ENCODE measurements at regions not wholly inside any gene's neighbourhood (a gene's known extent, or its start where the extent isn't known, plus 50 kb on each side); places are given as distances from the start of the nearest gene placed in this dataset.
"Not testable (repeated sequence)": the region's sequence is repeated elsewhere in the genome, so short reads cannot be mapped to it uniquely, and the experiment has no call there.

DNA sequence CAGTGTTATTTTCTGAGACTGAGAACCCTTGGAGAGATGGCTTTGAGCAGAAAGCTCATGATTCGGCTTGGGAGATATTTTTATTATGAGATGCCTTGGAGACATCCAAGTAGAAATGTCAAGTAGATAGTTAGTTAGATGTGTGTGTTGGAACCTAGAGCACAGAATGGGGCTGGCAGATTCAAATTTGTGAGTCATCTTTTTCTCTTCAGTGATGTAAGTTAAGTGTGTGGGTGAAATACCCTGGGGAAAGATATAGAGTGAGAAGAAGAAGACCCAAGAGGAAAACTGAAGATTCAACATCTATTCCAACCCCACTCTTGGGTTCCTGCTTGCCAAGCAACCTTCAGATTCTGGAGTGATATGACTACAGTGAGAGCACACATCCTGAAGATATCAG lies 580.8 kb upstream of the AMOT start:
- DNase-seq, result no peak
- ATAC-seq (ENCODE audit: low read depth in 2 of 2), result no peak

DNA sequence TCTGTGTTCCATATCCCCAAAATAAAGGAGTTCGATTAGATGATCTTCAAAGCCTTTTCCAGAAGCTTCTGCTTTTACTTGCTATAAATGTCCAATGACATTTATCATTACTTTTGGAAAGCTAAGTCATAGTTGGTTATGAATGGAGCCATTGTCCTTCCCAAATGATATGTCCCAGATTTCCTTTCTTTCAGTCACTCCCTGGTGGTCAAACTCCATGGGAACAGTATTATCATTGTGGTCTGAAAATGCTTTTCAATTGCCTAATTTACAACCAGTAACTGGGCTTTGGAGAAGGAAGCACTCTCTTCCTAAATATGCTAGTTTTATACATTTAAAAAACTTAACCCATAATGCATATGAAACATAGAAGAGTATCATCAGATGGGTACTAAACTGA lies 571.5 kb upstream of the AMOT start:
- no peak for DNase-seq
- H3K4me3 Mint-ChIP-seq, result no peak overlapping the region
- H3K36me3 Mint-ChIP-seq, result no peaks in the 10 kb centered on the region
- peaks cover 0 to 4% (median 0%) of the 10 kb centered on the region in 7 donors for H3K9me3 Mint-ChIP-seq
- no peaks in the 10 kb centered on the region for H3K27me3 Mint-ChIP-seq
- H3K4me1 Mint-ChIP-seq, result no peaks in the 10 kb centered on the region
- no peak overlapping the region for H3K27ac Mint-ChIP-seq
- ATAC-seq (ENCODE audit: low read depth in 2 of 2), result no peak

More for the DNA sequence above, 580.8 kb upstream of the AMOT start:
- H3K9me3 Mint-ChIP-seq, result peaks cover 0 to 14% (median 4%) of the 10 kb centered on the region in 7 donors
- peak overlapping the region in 1 of 6 donors; percentile 58 for H3K27ac Mint-ChIP-seq
- peaks cover 0 to 2% (median 0%) of the 10 kb centered on the region in 3 donors for H3K4me1 Mint-ChIP-seq
- no peaks in the 10 kb centered on the region for H3K27me3 Mint-ChIP-seq
- H3K4me3 Mint-ChIP-seq, result no peak overlapping the region
- H3K36me3 Mint-ChIP-seq, result no peaks in the 10 kb centered on the region

DNA sequence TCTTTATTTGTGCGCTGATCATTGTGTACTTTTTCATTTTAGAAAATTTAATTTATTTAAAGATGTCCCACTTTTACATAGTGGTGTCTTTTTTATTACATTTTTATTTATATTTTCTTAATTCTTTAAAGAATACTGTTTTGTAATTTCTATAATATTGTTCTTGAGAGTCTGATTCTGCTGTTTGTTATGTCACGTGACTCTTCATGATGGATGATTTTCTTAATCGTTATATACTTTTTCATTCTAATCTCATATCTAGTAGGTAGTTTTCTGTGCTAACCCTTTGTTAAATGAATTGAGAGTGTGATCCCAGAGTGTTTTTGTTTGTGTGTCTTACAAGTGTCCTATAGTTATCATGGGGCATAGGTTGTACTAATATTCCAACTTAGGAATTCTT lies 568.2 kb upstream of the AMOT start:
- Mint-ChIP-seq H3K27ac (no peak overlapping the region), H3K36me3 (no peaks in the 10 kb centered on the region), H3K27me3 (no peaks in the 10 kb centered on the region), H3K4me1 (no peaks in the 10 kb centered on the region), H3K9me3 (peaks cover 0 to 4% (median 0%) of the 10 kb centered on the region in 7 donors), H3K4me3 (no peak overlapping the region)
- no peak for ATAC-seq (ENCODE audit: low read depth in 2 of 2)
- no peak for DNase-seq

DNA sequence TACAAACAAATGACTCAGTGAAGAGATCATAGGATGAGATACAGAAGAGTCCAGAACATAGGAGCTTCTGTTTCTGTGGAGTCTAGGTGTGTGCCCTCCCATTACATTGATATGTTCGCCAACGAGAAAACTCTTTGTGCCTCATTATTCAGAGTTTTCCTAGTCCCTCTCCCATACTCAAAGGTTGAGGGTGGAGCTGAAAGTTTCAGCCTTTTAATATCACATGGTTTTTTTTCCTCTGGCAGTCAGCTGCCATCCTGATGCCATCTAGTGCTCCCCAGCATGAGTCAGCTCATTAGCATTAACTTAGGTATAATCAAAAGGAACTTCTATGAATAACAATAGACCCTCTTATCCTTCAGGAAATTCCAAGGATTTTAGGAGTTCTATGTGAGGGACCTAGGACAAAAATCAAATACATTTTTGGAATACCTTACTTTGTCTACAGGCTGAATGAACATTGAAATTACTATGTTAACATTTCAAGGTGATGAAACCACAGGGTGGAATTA lies 559.6 kb upstream of the AMOT start:
- no peaks in the 10 kb centered on the region for H3K27me3 Mint-ChIP-seq
- H3K4me1 Mint-ChIP-seq, result no peaks in the 10 kb centered on the region
- ATAC-seq (ENCODE audit: low read depth in 2 of 2) (no peak), DNase-seq (no peak)
- H3K36me3 Mint-ChIP-seq, result no peaks in the 10 kb centered on the region
- H3K27ac Mint-ChIP-seq, result no peak overlapping the region
- H3K9me3 Mint-ChIP-seq, result peaks cover 0 to 7% (median 0%) of the 10 kb centered on the region in 7 donors
- no peak overlapping the region for H3K4me3 Mint-ChIP-seq

DNA sequence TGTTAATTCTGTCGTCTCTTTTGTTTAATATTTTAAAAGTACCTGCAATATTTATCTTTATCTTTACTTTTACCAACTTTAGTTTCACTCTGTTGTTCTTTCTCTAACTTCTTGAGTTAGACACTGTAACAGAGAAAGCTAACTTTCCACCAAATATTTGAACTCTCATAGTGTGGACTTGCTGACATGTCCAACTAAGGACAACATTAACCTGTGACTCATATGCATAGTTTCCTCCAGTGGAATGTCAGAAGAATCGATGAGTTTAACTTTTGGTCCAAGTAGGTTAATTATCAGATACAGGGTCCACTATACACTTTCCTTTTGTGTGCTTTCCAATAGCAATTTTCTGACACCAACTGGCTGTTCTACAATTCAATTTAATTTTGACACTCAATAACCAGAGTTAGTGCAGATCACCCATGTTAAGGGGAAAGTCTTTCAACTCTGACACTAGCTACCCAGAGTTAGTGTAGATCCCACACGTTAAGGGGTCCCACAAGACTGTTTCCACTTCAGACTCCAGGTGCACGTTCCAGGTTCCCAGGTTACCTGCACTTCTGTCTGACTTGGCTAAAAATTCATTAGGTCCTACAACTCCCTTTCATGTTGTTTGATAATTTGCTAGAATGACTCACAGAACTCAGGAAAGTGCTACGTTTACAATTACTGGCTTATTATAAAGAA lies 559.0 kb upstream of the AMOT start:
- no peak overlapping the region for H3K4me3 Mint-ChIP-seq
- ATAC-seq (ENCODE audit: low read depth in 2 of 2) (no peak), DNase-seq (no peak)
- H3K36me3 Mint-ChIP-seq, result no peaks in the 10 kb centered on the region
- no peaks in the 10 kb centered on the region for H3K4me1 Mint-ChIP-seq
- peaks cover 0 to 7% (median 0%) of the 10 kb centered on the region in 7 donors for H3K9me3 Mint-ChIP-seq
- peak overlapping the region in 1 of 6 donors; percentile 74 for H3K27ac Mint-ChIP-seq
- no peaks in the 10 kb centered on the region for H3K27me3 Mint-ChIP-seq

DNA sequence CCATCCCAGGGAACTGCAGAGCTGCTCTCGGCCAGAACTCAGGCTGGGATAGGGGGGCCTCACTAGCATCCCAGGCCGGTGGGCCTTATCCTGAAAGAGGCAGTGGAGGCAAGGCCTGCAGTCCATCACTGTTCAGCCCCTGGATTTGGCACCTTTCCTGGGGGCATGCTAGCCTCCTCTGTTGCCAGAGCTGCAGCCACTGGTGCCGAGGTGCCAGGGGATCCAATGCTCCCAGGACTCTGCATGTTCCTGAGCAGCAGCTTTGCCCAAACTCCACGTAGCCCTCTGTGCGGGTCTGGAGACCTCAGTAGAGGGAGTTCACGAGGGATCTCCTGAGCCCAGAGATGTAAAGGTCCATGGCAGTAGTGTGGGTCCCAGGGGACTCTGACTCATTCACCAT lies 551.7 kb upstream of the AMOT start:
- Mint-ChIP-seq H3K27me3 (no peaks in the 10 kb centered on the region), H3K4me1 (no peaks in the 10 kb centered on the region), H3K9me3 (peaks cover 0 to 8% (median 0%) of the 10 kb centered on the region in 7 donors), H3K36me3 (no peaks in the 10 kb centered on the region), H3K27ac (no peak overlapping the region), H3K4me3 (no peak overlapping the region)
- DNase-seq, result no peak
- ATAC-seq (ENCODE audit: low read depth in 2 of 2), result no peak

DNA sequence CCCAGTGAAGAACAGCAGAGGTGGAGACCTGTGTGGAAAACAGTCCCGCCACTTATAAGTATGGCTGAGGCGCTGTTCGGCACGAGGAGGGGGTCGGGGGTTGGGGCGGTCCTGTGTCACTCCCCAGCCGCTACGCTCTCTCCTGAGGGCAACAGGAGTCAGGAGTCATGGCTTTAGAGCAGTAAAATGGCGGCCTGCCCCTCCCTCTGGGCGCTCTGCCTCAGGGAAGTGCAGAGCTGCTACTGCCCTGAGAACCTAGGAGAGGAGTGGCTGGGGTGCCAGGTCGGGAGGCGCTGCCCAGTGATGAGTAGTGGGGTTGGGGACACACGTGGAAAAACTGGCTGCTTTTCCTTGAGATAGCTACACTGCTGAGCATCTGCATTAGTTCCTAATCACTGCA lies 551.2 kb upstream of the AMOT start:
- Mint-ChIP-seq H3K4me3 (no peak overlapping the region), H3K36me3 (no peaks in the 10 kb centered on the region), H3K9me3 (peaks cover 0 to 8% (median 0%) of the 10 kb centered on the region in 7 donors), H3K27me3 (no peaks in the 10 kb centered on the region), H3K4me1 (no peaks in the 10 kb centered on the region), H3K27ac (no peak overlapping the region)
- DNase-seq (no peak), ATAC-seq (ENCODE audit: low read depth in 2 of 2) (no peak)

DNA sequence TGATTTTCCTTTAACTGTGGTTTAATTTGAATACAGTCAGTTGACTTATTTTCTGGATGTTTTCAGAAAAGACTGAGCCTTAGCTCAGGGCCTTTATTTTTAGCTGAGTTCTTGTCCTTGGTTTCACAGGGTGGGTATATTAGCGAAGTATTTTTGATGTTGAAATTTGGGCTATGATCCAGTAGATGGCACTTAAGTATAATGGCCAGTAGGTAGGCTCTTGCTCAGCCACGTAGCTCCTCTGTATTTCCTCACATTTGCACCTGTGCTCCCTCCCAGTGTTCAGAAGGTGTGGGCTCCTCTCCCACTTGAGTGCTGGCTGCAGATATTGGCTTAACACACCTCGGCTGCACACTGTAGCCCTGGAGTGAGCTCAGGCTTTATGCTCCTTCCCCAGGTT lies 549.9 kb upstream of the AMOT start:
- H3K9me3 Mint-ChIP-seq, result peaks cover 0 to 8% (median 0%) of the 10 kb centered on the region in 7 donors
- no peak for DNase-seq
- no peak overlapping the region for H3K27ac Mint-ChIP-seq
- H3K36me3 Mint-ChIP-seq, result no peaks in the 10 kb centered on the region
- no peaks in the 10 kb centered on the region for H3K27me3 Mint-ChIP-seq
- ATAC-seq (ENCODE audit: low read depth in 2 of 2), result no peak
- H3K4me3 Mint-ChIP-seq, result no peak overlapping the region
- H3K4me1 Mint-ChIP-seq, result no peaks in the 10 kb centered on the region

DNA sequence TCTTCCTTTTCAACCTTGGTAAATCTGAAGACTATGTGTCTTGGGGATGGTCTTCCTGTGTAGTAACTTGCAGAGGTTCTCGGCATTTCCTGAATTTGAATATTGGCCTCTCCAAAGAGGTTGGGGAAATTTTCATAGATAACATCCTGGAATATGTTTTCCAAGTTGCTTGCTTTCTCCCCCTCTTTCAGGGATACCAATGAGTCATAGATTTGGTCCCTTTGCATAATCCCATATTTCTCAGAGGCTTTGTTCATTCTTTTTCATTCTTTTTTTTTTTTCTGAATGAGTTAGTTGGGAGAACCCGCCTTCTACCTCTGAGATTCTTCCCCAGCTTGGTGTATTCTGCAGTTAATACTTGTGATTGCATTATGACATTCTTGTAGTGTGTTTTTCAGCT lies 549.2 kb upstream of the AMOT start:
- Mint-ChIP-seq H3K4me1 (no peaks in the 10 kb centered on the region), H3K27me3 (no peaks in the 10 kb centered on the region), H3K9me3 (peaks cover 0 to 8% (median 2%) of the 10 kb centered on the region in 7 donors)

DNA sequence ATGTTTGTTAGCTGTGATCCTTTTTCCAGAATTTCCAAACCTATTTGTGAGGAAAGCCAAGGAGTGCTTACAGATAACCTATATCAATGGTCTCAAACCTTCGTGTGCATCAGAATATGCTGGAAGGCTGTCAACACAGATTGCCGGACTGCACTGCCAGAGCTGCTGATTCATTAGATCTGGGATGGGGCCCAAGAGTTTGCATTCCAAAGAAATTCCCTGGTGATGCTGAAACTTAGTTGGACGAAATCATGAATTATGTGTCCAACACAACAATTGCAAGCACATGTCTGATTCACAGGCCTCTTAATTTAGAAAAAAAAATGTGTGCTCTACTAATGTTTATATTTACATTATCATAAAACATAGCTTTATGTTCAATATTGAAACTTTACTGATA lies 544.0 kb upstream of the AMOT start:
- no peak for ATAC-seq (ENCODE audit: low read depth in 2 of 2)
- no peak for DNase-seq
- H3K36me3 Mint-ChIP-seq, result peaks cover 0 to 4% of the 10 kb centered on the region in 2 donors
- no peak overlapping the region for H3K4me3 Mint-ChIP-seq
- H3K27me3 Mint-ChIP-seq, result no peaks in the 10 kb centered on the region
- no peak overlapping the region for H3K27ac Mint-ChIP-seq
- no peaks in the 10 kb centered on the region for H3K4me1 Mint-ChIP-seq
- H3K9me3 Mint-ChIP-seq, result peaks cover 0 to 16% (median 5%) of the 10 kb centered on the region in 7 donors

More for the DNA sequence above, 549.2 kb upstream of the AMOT start:
- DNase-seq, result no peak
- no peak for ATAC-seq (ENCODE audit: low read depth in 2 of 2)
- no peaks in the 10 kb centered on the region for H3K36me3 Mint-ChIP-seq
- H3K27ac Mint-ChIP-seq, result no peak overlapping the region
- H3K4me3 Mint-ChIP-seq, result no peak overlapping the region

DNA sequence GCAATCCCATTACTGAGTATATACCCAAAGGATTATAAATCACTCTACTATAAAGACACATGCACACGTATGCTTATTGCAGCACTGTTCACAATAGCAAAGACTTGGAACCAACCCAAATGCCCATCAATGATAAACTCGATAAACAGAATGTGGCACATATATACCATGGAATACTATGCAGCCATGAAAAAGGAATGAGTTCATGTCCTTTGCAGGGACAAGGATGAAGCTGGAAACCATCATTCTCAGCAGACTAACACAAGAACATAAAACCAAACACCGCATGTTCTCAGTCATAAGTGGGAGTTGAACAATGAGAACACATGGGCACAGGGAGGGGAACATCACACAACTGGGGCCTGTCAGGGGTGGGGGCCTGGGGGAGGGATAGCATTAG lies 532.8 kb upstream of the AMOT start:
- not testable (repeated sequence) for H3K27ac Mint-ChIP-seq; H3K4me1 Mint-ChIP-seq; DNase-seq; H3K27me3 Mint-ChIP-seq; H3K4me3 Mint-ChIP-seq; ATAC-seq (ENCODE audit: low read depth in 2 of 2); H3K36me3 Mint-ChIP-seq
- H3K9me3 Mint-ChIP-seq, result peaks cover 0 to 30% (median 3%) of the 10 kb centered on the region in 7 donors

DNA sequence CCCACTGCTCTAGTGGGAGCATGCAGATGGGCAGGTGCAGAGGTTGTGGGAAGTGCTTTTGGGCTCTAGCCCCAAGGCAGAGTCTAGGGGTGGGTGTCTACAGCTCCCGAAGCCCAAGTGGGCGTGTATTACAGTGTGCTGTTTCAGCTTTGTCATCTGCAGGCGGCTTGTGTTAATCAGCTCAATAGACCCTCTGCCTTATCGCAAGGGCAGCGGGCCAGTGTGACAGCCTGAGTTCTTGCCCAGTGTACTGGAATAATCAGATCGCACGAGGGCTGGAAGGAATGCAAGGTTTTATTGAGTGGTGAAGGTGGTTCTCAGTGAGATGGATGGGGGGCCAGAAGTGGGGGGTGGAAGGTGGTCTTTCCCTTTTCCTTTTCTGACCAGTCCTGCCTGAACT lies 529.4 kb upstream of the AMOT start:
- H3K27me3 Mint-ChIP-seq, result peaks cover 0 to 5% (median 0%) of the 10 kb centered on the region in 3 donors
- DNase-seq (no peak), ATAC-seq (ENCODE audit: low read depth in 2 of 2) (no peak)
- H3K9me3 Mint-ChIP-seq, result peaks cover 0 to 11% (median 2%) of the 10 kb centered on the region in 7 donors
- no peaks in the 10 kb centered on the region for H3K4me1 Mint-ChIP-seq
- H3K27ac Mint-ChIP-seq, result no peak overlapping the region
- H3K36me3 Mint-ChIP-seq, result no peaks in the 10 kb centered on the region
- no peak overlapping the region for H3K4me3 Mint-ChIP-seq

DNA sequence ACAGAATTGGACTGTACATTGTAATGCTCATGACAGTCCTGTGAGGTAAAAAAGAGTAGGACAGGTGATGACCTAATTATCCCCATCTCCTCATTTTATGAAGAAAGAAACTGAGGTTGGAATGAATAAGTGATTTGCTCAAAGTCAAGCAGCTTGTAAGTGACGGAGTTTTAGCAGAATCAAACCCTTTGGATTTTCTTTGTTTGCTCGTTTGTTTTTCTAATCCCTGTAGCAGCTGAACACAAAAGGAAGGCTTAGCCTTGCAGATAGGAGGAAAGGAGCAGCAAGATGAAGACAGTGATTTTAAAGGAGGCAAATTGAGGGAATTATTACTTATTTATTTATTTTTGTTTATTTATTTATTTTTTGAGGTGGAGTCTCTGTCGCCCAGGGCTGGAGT lies 528.4 kb upstream of the AMOT start:
- Mint-ChIP-seq H3K9me3 (peaks cover 0 to 15% (median 5%) of the 10 kb centered on the region in 7 donors), H3K36me3 (peaks cover 0 to 3% of the 10 kb centered on the region in 2 donors), H3K27ac (no peak overlapping the region), H3K4me3 (no peak overlapping the region), H3K27me3 (peaks cover 0 to 5% (median 0%) of the 10 kb centered on the region in 3 donors), H3K4me1 (no peaks in the 10 kb centered on the region)
- ATAC-seq (ENCODE audit: low read depth in 2 of 2) (no peak), DNase-seq (no peak)

DNA sequence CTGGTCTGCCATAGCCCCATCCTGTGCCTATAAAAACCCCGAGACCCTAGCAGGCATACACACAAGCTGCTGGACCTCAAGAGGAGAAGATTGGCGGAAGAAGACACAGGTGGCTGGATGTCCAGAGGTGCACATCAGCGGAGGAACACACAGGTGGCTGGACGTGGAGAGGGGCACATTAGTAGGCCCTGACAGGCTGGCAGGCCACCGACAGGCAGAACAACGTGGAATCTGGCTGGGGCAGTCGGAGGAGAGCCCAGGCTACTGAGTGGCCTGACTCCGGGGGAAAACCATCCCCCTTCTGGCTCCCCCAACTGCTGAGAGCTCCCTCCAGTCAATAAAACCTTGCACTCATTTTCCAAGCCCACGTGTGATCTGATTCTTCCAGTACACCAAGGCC lies 512.5 kb upstream of the AMOT start:
- DNase-seq, result no peak
- H3K4me3 Mint-ChIP-seq, result no peak overlapping the region
- H3K4me1 Mint-ChIP-seq, result no peaks in the 10 kb centered on the region
- H3K36me3 Mint-ChIP-seq, result no peaks in the 10 kb centered on the region
- H3K27me3 Mint-ChIP-seq, result no peaks in the 10 kb centered on the region
- peaks cover 0 to 4% (median 0%) of the 10 kb centered on the region in 7 donors for H3K9me3 Mint-ChIP-seq
- H3K27ac Mint-ChIP-seq, result no peak overlapping the region
- no peak for ATAC-seq (ENCODE audit: low read depth in 2 of 2)
